Stimulated activated CD4-positive, alpha-beta T cell treated with anti-CD3 and anti-CD28 coated beads, Interleukin-12 subunit alpha, Interleukin-12 subunit beta, amount 100 ng/mL, for 24 hours (primary cell): ENCODE measurements at regions not wholly inside any gene's neighbourhood (a gene's known extent, or its start where the extent isn't known, plus 50 kb on each side); places are given as distances from the start of the nearest gene placed in this dataset.

Experiments used
- DNase-seq, 2 experiments: peaks; one replicate each; pipeline ENCODE4 v3.0.0-alpha.2; 2020; ENCODE audit warnings: low read depth in 2 of 2

DNA sequence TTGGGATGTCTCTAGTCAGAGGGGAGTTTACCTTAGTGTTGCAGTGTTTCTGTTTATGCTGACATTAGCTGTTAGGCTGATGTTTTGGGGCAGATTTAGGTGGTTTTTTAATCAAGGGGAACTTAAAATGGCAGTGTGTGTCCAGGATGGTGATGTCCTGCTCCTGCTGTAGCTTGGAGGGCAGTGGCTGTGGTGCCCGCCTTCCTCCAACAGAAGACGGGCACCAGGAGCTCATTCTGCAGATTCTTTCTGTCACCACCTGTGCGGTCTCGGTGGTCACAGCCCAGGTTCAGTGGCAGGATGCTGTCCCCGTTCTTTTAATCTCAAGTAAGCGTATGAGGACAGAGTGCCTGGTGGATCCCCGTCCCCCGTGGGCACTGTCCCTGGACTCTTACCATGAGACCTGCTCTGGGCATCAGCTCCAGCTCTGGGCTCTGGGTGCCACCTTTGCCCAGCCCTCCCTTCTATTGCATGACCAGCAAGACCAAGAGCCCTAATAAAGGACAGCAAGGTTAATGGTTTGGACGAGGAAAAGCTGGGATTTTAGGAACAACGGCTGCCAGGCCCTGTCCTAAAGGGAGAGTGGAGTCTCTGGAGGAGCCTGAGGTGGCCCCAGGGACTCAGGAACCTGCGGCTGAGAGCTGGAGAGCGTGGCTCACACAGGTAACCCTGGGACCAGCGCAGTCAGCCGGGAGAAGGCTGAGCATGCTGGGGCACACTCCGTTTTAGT is 217.3 kb downstream of the ERMARD start:
- DNase-seq = no peak

GRCh38 chr6:169967687-169968086 is 216.3 kb downstream of the ERMARD start:
- no peak for DNase-seq

GRCh38 chr6:169966312-169967181 is 215.1 kb downstream of the ERMARD start:
- DNase-seq = no peak

DNA sequence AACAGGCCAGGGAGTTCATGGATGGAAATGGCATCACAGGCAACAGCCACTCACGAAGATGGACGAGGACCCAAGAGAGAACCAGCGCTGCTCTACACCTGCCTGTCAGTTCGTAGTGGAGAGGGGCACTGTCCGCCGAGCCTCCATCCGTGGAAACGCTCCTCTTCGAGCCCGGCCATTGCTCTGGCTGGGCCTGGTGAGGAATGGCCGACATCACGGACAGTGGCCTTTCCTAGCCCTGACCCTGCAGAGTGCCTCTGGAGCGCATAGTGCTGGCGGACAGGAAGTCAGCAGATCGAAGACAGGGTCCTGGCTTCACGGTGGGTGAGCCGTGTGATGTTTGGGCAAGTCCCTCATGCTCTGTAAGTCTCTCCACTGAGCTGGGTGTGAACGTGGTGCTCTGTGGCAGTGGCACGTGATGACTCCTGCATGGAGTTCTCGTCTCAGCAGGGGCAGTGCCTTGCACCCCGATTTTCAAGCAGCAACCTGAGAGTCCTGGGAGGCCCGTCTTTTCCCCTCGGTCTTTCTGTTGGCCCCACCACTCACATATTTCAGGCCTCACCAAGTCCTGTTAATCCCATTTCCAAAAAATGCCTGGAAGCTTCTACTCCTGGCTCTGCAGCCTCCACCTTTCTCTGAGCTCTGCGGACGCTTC is 214.4 kb downstream of the ERMARD start:
- DNase-seq = no peak

DNA sequence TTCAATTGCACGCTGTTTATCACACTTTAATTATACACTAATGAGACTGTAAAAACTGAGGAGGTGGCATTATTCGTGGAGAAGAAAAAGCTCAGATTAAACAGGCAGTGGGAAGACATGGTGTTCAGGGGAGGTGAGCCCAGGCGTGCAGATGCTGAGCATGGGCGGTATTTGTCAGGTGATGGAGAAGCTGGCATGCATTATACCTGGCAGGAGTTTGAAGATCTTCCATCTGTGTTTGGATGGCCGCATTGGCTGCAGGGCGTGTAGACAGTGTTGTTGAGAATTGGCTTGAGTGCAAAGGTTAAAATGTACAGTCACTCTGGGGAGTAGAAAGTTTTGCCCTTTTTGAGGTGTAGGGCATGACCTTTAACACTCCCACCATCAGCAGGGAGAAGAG is 213.8 kb downstream of the ERMARD start:
- no peak for DNase-seq

DNA sequence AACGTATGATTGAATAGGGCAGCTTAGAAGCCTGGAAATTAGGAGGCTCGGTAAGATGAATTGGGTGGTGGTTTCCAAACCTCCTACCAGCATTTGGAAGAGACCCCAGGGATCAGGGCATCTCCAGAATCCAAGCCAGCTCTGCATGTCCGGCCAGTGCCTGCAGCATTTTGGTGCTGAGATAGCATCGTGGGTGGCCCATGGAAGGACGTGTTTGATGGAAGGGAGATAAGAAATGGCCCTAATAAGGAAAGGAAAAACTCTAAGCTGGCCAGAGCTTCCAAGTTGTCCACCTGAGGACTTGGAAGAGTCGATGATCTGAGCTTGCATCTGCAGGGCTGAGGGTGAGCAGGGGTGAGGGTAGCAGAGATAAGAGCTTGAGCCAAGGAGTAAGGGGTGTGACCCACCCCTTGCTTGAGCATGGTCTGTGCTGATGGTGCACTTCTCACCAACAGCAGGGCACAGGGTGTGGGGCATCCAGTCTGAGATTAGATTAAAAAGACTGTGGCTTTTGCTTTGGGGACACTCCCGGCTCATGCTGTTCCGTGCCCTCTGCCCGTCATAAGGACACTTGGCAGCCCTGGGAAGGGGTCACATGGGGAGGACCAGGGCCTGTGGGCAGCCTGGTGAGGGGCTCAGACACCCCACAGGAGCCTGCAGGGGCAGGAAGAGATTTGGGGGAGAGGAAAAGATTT is 213.2 kb downstream of the ERMARD start:
- DNase-seq = no peak

DNA sequence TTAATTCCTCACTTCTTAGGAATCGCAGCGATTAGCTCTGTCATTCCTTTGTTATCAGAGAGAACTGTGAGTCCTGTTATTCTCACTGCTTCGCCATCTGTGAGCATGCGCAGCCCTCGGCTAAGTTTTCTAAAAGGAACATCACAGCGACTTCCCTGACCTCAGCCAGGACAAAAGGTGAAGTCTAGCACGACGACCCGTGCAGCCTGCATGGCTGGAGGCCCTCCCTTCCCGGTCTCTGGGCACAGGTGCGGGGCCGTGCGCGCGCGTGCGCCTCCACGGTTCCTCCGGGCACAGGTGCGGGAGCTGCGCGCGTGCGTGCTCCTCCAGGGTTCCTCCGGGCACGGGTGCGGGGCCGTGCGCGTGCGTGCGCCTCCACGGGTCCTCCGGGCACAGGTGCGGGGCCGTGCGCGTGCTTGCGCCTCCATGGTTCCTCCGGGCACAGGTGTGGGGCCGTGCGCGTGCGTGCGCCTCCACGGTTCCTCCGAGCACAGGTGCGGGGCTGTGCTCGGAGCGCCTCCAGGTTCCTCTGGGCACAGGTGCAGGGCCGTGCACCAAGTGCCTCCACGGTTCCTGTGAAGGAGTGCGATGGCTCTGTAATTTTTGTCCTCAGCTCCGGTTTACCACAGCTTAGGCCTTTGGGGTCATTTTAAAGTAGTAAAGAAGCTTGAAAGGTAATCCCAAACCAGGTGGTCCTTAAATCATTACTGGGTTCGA is 212.3 kb downstream of the ERMARD start:
- DNase-seq = no peak

DNA sequence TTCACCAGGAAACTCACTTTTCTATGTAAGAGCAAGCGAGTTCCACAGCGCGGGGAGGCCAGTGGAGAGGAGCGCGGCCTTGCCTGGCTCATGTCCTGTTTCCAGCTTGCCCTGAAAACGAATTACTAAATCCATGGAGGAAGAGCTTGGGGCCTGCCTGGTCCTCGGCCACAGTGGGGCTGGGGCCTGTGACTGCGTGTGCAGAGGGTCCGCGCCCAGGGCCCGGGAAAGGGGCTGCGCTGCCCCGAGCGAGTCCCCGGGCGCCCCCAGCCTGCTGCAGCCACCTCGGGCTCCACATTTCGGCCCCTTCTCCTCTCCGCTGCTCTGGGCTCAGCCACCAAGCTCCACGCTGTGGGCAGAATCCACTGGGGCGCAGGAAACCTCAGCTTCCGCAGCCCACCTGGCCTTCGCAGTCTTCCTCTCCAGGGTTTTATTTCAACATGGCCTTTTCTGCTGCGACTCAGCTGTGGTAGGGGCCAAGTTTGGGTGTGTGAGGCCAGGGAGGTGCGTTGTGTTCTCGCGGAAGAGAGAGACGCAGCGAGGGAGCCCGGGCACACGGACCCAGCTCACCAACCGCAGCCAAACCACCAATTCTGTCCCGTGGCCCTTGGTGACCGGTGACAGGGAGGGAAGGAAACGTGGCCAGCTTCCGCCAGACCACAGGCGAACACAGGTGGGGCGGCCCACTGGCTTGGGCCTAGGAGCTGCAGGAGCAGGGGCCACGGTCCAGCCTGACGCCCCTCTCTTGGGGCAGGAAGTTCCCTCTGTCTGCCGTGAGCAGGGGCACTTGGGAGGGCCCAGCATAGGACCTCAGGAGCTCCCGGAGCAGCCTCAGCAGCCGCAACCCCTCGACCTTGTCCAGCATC is 211.4 kb downstream of the ERMARD start:
- DNase-seq = no peak

DNA sequence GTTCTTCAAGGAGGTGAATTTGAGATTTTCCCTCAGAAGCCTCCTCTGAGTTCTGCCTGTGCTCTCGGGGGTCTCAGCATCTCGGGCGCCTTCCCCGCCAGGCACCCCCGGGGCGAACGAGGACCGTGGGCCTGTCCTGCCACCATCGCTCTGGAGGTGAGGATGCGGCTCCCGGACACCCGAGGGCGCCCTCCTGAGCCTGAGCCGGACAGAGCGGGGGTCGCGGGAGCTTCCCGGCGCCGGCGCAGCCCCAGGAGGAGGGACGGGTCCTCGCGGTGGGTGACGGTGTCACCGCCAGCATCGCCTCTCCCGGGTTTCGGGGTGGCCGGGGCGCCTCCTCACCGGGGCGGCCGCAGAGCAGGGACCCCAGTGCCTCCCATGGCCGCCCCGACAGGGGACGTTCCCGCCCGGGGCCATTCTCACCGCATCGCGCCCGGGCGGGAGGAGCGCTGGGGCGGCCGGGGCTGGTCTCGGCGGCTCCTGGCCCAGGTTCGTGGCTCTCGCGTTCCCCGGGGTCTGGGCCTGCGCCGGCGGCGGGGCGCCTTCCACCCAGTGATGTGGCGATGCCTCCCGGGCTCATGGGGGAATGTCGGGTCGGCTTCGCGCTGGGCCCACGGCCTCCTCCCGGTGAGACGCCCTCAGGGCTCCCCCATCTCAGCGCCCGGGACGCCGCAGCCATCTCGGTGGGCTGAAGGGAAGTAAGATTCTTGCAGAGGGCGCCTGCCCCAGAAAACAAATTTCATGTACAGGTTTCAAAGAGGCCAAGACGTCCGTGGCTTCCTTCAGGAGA is 210.5 kb downstream of the ERMARD start:
- DNase-seq = no peak

DNA sequence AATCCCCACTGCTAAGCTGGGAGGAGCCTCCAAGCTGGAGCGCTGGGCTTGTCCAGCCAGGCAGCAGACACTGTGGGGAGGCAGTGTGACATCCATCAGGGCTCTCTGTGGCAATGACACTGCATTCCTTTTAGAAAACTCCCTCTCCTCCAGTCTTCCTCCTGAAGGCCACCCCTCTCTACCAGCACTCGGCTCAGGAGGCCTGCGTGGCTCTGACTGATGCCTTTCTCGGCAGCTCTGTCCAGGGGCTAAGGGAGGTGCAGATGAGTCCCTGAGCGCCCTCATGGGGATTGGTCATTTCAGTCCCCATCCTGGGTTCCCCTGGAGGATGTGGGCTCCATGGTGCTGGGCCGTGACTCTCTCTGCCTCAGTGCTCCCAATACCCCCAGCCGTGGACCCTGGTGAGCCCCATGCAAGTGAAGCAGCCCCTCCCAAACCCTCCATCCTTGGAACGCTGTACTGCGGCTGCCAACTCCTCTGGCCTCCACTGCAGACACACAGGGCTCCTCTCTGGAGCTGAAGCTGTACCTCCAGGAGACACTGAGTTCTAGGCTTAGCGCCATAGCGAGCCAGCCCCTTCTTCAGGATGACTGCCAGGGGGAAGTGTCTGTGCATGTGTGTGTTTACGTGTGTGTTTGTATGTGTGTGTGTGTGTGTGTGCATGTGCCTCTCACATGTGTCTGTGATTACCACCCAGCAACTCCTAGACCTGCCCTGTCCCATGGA is 209.6 kb downstream of the ERMARD start:
- DNase-seq = no peak

GRCh38 chr6:169960521-169960885 is 209.1 kb downstream of the ERMARD start:
- no peak for DNase-seq

DNA sequence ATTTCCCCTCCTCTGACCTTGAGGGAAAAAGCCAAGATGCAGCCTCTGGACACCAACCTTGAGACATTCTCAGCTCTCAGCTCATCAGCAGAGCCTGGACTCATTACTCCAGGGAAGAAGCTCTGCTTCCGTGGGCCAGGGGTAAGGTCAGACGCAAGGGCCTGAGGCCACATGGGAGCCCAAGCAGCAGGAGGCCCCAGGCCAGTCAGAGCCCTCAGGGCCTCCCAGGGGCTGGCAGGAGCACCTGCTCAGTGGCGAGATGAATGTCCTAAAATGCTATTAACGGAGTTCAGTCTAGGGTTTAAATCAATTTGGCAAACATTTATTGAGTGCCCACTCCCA is 208.6 kb downstream of the ERMARD start:
- DNase-seq = no peak

DNA sequence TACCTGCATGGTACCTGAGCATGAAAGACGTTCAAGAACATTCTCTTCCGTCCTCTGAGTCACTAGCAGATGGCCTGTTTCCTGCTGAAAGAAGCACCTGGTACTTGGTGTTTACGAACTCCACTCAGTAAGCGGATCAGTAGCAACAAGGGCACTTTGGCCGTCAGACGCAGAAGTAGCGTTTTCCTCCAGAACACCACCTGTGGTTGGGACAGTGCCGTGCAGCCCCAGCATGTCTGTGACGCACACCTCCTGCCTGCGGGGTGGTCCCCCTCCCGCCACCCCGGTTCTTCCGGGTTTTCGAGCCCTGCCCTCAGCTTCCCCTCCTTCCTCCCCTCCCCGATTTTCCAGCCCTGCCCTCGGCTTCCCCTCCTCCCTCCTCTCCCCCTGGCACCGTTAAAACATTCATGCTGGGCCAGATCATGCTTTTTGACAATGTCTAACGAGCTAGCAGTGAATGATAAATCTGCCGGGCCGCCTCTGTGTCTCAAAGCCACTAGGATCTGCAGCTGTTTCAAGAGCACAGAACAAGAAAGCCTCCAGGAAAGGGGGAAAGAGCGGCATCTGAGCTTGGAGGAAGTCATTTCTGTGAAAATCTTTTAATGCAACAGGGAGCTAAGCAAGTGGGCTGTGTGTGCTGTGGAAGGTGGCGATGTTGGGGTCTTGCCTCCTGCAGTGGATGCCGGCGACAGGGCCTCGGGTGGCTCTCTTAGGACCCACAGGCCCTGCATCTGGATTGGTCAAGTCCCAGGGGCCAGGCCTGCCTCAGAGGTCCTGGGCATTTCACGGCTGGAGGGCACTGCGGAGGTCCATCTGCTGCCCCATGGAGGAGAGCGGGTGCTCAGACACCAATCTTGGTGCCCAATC is 207.9 kb downstream of the ERMARD start:
- DNase-seq = no peak

GRCh38 chr6:169958510-169958909 is 207.1 kb downstream of the ERMARD start:
- DNase-seq = no peak

DNA sequence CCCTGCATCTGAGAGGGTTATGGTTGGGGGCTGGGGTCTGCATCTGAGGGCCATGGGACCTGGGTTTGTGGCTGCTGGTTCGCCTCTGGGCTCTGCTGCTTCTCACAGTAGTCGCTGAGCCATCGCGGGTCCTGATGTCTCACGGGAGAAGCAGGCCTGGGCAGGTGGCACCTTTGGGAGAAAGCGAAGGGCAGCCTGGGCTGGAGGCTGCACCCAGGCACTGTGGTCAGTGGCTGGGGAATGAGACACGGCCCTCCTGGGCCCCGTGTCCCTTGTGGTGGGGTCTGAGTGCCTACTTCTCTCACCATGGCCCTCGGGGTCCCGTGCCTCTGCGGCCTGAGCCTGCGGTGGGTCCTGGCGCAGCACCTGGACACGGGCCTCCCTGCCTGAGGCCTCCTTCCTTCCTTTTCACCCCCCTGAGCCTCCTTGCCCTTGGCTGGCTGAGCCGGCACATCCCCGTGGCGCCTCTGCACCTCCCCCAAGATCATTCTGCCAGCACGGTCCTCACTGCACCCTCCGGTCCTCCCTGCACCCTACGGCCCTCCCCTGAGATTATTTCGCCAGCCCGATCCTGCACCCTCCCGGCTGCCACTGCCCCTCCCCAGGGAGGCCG is 206.0 kb downstream of the ERMARD start:
- DNase-seq = no peak

DNA sequence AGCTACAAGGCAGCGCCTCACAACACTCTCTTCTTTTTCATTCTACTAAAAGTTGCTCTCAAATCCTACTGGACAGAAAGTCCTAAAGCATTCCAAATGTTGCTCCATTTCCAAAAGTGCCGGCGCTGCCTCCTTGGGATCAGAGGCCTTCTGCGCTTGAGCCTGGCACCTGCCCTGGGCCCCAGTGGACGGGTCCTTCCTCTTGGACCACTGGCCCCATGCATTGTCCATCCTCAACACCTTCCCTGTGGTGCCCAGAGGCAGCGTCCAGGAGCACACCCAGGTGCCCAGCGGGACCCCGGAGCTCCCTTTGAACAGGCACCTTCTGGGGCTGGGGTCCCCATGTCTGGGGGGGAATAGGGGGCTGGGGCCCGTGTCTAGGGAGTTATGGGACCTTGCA is 205.2 kb downstream of the ERMARD start:
- DNase-seq = no peak

GRCh38 chr6:169955731-169956437 is 204.5 kb downstream of the ERMARD start:
- no peak for DNase-seq
